Caco-2 (cell line): ENCODE measurements at regions not wholly inside any gene's neighbourhood (a gene's known extent, or its start where the extent isn't known, plus 50 kb on each side); places are given as distances from the start of the nearest gene placed in this dataset.

Experiments
- BruUV-seq: library from RNA; stranded (reverse); fragments of 400-500 nt; replicated peaks from 2 replicates; lab custom pipeline; 2021; lab: Mats Ljungman, UMichigan
- CTCF ChIA-PET: fragments of 300-600 bp; sonication (Branson Sonifier 250); formaldehyde crosslinking; loops from one replicate; lab custom pipeline; 2022; ENCODE audit warnings: antibody characterized with exemption; lab: Charles Lee
- POLR2A ChIA-PET: fragments of 300-600 bp; sonication (Branson Sonifier 250); formaldehyde crosslinking; loops from one replicate; lab custom pipeline; 2022; ENCODE audit warnings: antibody characterized with exemption; lab: Charles Lee
- DNase-seq, 2 experiments: peaks; one replicate each; pipeline versions ENCODE4 v3.0.0 to v3.0.0-alpha.2; 2020 to 2022
- H3K27me3 ChIP-seq: replicated peaks from 2 replicates; pipeline ENCODE4 v1.6.0; 2011; ENCODE audit warnings: low read length; ENCODE audit not compliant: control insufficient read depth, insufficient read depth
- H3K36me3 ChIP-seq: 2 replicates; pipeline ENCODE4 v1.5.1; 2011; ENCODE audit warnings: low read length; ENCODE audit not compliant: control insufficient read depth, insufficient read depth
- H3K4me1 ChIP-seq: fragments of 250-450 bp; sonication (Bioruptor Pico); 2 replicates; pipeline ENCODE4 v1.5.1; 2020; ENCODE audit warnings: mild to moderate bottlenecking
- H3K4me3 ChIP-seq: 2 replicates; pipeline ENCODE4 v1.5.1; 2011; ENCODE audit warnings: low read depth, mild to moderate bottlenecking, control low read depth, low read length
- H3K9me3 ChIP-seq: fragments of 250-450 bp; sonication (Bioruptor Pico); 2 replicates; pipeline ENCODE4 v1.5.1; 2020; ENCODE audit warnings: mild to moderate bottlenecking, moderate library complexity
- H3K27ac Mint-ChIP-seq: one replicate; pipeline ENCODE4 v1.8.0; 2022; ENCODE audit warnings: mixed read lengths; ENCODE audit not compliant: unreplicated experiment
- H3K27me3 Mint-ChIP-seq: one replicate; pipeline ENCODE4 v1.8.0; 2022; ENCODE audit warnings: mixed read lengths; ENCODE audit not compliant: insufficient read depth, unreplicated experiment
- H3K36me3 Mint-ChIP-seq: one replicate; pipeline ENCODE4 v1.8.0; 2022; ENCODE audit warnings: mild to moderate bottlenecking, mixed read lengths; ENCODE audit not compliant: insufficient read depth, unreplicated experiment
- H3K4me1 Mint-ChIP-seq: one replicate; pipeline ENCODE4 v1.8.0; 2022; ENCODE audit warnings: low read depth, mixed read lengths; ENCODE audit not compliant: unreplicated experiment
- H3K4me3 Mint-ChIP-seq: one replicate; pipeline ENCODE4 v1.8.0; 2022; ENCODE audit warnings: mild to moderate bottlenecking, moderate library complexity, mixed read lengths; ENCODE audit not compliant: unreplicated experiment
- H3K9me3 Mint-ChIP-seq: one replicate; pipeline ENCODE4 v1.8.0; 2022; ENCODE audit warnings: mixed read lengths; ENCODE audit not compliant: unreplicated experiment
- intact Hi-C: fragments of 100-400 bp; cut with micrococcal nuclease; formaldehyde crosslinking; loops from one replicate; pipeline ENCODE4 v1.10.0; 2022; ENCODE audit not compliant: unreplicated experiment
- TF ChIP-seq, protein P1 (sequence below), 2 experiments: fragments of 200-600 bp in 1 of 2; IDR thresholded peaks; 1 replicate in 1 of 2; 2 replicates in 1 of 2; pipeline versions ENCODE4 v1.5.1 to v1.8.0; 2011 to 2022; ENCODE audit warnings: antibody characterized with exemption in 1 of 2, control low read depth in 1 of 2, inconsistent platforms in 1 of 2, low read depth in 1 of 2, low read length in 1 of 2, mild to moderate bottlenecking in 1 of 2, moderate library complexity in 1 of 2; ENCODE audit not compliant: insufficient read depth in 1 of 2, severe bottlenecking in 1 of 2, unreplicated experiment in 1 of 2

DNA sequence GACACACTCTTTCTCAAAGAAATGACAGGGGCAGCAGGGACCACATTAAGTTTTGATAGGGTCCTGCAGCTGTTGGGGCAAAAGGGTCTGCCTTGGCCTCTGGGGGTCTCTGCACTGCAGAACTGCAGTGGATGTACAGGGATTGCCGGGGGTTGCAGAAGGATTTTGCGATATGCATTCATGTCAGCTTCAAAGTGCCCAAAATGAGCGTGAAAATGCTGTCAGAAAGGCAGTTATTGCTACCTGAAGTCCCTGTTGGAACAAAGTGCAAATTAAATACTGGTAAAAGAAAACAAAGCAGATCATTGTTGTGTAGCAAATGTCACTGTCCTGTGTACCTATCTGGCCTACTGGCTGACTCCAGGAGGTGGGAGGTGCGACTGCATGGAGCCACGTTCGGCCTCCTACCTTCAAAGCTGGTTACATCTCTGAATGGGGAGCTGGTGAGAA lies 78.8 kb upstream of the MAP4K3 start:
- intact Hi-C loops: loop anchor here (5.0 to 10.0 kb wide), 2 partner anchors 76 to 179 kb away; no protein-coding TSS in a partner anchor
- H3K27ac Mint-ChIP-seq: no peak overlapping the region
- Histone ChIP-seq H3K9me3 (peaks cover 6% of the 10 kb centered on the region), H3K4me1 (peaks cover 38% of the 10 kb centered on the region), H3K36me3 (no peaks in the 10 kb centered on the region), H3K27me3 (no peaks in the 10 kb centered on the region), H3K4me3 (no peak overlapping the region)
- no peaks in the 10 kb centered on the region for H3K9me3 Mint-ChIP-seq
- no peaks in the 10 kb centered on the region for H3K27me3 Mint-ChIP-seq
- CTCF ChIA-PET: interaction anchor here (0.9 kb wide), 1 partner anchor 181 kb away, joined by 3 read pairs; no protein-coding TSS in a partner anchor
- POLR2A ChIA-PET: no interaction called here
- no peak overlapping the region for H3K4me3 Mint-ChIP-seq
- TF ChIP-seq, protein P1, sequence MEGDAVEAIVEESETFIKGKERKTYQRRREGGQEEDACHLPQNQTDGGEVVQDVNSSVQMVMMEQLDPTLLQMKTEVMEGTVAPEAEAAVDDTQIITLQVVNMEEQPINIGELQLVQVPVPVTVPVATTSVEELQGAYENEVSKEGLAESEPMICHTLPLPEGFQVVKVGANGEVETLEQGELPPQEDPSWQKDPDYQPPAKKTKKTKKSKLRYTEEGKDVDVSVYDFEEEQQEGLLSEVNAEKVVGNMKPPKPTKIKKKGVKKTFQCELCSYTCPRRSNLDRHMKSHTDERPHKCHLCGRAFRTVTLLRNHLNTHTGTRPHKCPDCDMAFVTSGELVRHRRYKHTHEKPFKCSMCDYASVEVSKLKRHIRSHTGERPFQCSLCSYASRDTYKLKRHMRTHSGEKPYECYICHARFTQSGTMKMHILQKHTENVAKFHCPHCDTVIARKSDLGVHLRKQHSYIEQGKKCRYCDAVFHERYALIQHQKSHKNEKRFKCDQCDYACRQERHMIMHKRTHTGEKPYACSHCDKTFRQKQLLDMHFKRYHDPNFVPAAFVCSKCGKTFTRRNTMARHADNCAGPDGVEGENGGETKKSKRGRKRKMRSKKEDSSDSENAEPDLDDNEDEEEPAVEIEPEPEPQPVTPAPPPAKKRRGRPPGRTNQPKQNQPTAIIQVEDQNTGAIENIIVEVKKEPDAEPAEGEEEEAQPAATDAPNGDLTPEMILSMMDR (IDR thresholded peaks at IDR 0.05; ENCODE audit: insufficient read depth in 1 of 2, low read depth in 1 of 2, low read length in 1 of 2, severe bottlenecking in 1 of 2, unreplicated experiment in 1 of 2): no peak
- DNase-seq: no peak
- no TSS peak for BruUV-seq
- H3K36me3 Mint-ChIP-seq: no peaks in the 10 kb centered on the region
- H3K4me1 Mint-ChIP-seq: peaks cover 27% of the 10 kb centered on the region

DNA sequence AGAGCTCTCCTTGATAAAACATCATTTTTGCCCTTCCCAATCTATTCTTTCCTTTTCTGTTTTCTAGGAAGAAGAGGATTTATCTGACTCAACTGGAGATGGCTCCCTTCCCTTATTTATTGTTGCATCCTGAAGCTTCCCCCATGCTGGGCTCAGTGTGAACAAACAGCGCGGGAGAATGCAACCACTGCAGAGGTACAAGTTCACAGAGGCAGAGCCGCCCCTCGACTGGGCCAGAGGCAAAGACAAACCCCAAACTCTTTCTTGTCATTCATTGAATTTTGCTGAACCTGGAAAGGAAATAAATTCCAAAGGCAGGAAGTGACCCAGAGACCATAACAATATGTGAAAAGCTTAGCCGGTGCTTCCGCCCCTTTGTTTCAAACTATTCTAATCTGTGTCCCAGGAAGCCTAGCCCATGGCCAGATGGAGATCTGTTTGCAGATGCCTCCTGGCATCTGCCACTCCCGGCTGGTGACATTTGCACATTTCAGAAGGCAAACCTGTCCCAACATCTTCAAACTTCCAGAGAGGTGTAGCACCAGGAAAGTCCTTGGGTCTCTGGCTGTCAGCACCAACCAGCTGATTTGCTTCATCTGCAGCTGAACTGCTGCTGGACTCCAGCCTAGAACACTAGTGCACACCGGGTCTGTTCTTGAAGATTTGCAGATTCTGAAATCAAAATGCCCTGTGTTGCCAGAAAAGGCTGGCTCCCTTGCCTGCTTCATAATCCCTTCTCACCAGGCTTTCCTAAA lies 79.4 kb upstream of the MAP4K3 start:
- CTCF ChIA-PET: interaction anchor here (0.9 to 1.5 kb wide), 2 partner anchors 180 to 214 kb away, joined by 3 read pairs; no protein-coding TSS in a partner anchor
- no peaks in the 10 kb centered on the region for H3K9me3 Mint-ChIP-seq
- no peaks in the 10 kb centered on the region for H3K36me3 Mint-ChIP-seq
- TF ChIP-seq, protein P1 (IDR thresholded peaks at IDR 0.05; ENCODE audit: insufficient read depth in 1 of 2, low read depth in 1 of 2, low read length in 1 of 2, severe bottlenecking in 1 of 2, unreplicated experiment in 1 of 2): no peak
- peaks cover 32% of the 10 kb centered on the region for H3K4me1 ChIP-seq
- BruUV-seq: no TSS peak
- DNase-seq: no peak
- H3K9me3 ChIP-seq: peaks cover 12% of the 10 kb centered on the region
- no peaks in the 10 kb centered on the region for H3K27me3 Mint-ChIP-seq
- intact Hi-C loops: loop anchor here (5.0 to 10.0 kb wide), 2 partner anchors 76 to 178 kb away; no protein-coding TSS in a partner anchor
- H3K36me3 ChIP-seq: no peaks in the 10 kb centered on the region
- no peak overlapping the region for H3K27ac Mint-ChIP-seq
- H3K4me3 ChIP-seq: no peak overlapping the region
- POLR2A ChIA-PET: no interaction called here
- H3K4me1 Mint-ChIP-seq: peaks cover 25% of the 10 kb centered on the region
- H3K4me3 Mint-ChIP-seq: no peak overlapping the region
- H3K27me3 ChIP-seq: no peaks in the 10 kb centered on the region

DNA sequence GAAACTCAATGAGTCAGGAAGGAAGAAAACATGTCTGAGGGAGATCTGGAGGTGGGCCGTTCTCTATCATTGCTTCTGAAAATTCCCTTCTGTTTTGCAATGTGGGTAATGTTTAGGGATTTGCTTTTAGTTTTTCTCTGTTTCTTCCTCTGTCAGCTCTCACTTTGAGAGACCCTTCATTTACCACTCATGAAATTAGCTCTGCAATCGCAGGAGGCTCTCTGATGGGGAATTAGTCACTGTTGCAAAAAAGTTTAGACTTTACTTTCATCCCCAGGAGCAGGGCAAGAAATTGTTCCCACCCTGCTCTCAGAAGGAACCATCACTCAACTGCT lies 80.0 kb upstream of the MAP4K3 start:
- Mint-ChIP-seq H3K36me3 (no peaks in the 10 kb centered on the region), H3K9me3 (peaks cover 3% of the 10 kb centered on the region), H3K27ac (no peak overlapping the region), H3K27me3 (no peaks in the 10 kb centered on the region), H3K4me1 (peaks cover 19% of the 10 kb centered on the region), H3K4me3 (no peak overlapping the region)
- no peak overlapping the region for H3K4me3 ChIP-seq
- ChIA-PET POLR2A (no interaction called here), CTCF (interaction anchor here (0.9 to 1.5 kb wide), 2 partner anchors 179 to 213 kb away, joined by 3 read pairs; no protein-coding TSS in a partner anchor)
- BruUV-seq: no TSS peak
- no peaks in the 10 kb centered on the region for H3K27me3 ChIP-seq
- peaks cover 18% of the 10 kb centered on the region for H3K9me3 ChIP-seq
- TF ChIP-seq, protein P1 (IDR thresholded peaks at IDR 0.05; ENCODE audit: insufficient read depth in 1 of 2, low read depth in 1 of 2, low read length in 1 of 2, severe bottlenecking in 1 of 2, unreplicated experiment in 1 of 2): no peak
- H3K4me1 ChIP-seq: peaks cover 27% of the 10 kb centered on the region
- no peaks in the 10 kb centered on the region for H3K36me3 ChIP-seq
- DNase-seq: no peak
- intact Hi-C loops: loop anchor here (5.0 to 10.0 kb wide), 2 partner anchors 75 to 178 kb away; no protein-coding TSS in a partner anchor
